GM21723 (cell line): ENCODE measurements at regions not wholly inside any gene's neighbourhood (a gene's known extent, or its start where the extent isn't known, plus 50 kb on each side); places are given as distances from the start of the nearest gene placed in this dataset.

Experiments used
- ATAC-seq: cut with Tn5 transposase; IDR thresholded peaks from one replicate; pipeline ENCODE4 v1.9.1; 2021; ENCODE audit warnings: mild to moderate bottlenecking, moderate library complexity; ENCODE audit not compliant: unreplicated experiment

DNA sequence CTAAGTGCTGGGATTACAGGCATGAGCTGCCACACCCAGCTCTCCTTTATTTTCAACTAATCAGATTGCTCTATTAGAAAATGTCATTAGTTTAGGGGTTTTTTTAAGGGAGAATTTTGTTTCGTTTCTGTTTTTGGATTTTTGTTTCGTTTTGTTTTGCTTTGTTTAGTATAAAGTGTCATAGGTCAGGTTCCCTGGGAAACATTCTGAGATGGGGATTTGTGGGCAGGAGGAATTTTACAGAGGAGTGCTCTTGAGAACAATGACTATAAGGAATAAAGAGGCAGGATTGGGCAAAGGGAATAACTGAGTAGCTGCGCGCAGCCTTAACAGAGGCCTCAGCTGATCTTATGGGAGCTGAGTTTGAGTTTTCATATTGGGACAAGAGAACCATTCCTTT is 86.8 kb upstream of the NR2F2 start:
- no peak for ATAC-seq

DNA sequence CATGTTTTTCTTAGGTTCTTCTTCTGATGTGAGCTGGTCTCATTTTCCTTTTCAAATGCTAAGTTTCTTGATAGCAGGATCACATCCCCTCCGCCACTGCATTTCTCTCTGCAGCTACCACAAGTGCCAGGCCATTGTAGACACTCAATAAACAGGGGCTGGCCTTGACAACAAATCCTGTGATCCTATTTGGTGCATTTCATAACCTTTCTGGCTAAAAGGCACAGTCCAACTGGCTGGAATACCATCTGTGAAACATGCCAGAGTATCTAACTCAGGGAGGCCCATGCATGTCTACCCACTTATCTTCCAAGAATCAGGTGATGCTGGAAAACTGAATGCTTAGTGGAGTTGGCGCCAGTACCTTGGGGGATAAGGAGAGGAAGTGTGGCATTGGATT is 85.2 kb upstream of the NR2F2 start:
- no peak for ATAC-seq

GRCh38 chr15:96246057-96246456 is 84.4 kb upstream of the NR2F2 start:
- no peak for ATAC-seq

- no peak for ATAC-seq
Measured at GRCh38 chr15:96247621-96248305, 82.7 kb upstream of the NR2F2 start.

DNA sequence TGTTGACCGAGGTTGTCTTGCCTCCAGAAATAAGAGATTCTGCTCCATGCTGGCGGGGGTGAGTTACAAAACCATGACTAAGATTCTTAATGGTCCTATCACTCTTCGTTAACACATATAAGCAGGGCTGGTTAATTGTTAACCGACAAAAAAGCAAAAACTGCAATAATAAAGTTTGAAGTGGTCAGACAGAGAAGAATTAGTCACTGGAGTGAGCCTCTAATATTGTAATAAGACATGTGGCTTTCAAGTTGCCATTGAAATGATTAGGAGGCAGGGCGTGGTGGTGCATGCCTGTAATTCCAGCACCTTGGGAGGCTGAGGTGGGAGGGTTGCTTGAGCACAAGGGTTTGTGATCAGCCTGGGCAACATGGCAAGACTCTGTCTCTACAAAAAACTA is 78.4 kb upstream of the NR2F2 start:
- no peak for ATAC-seq

- no peak for ATAC-seq
Measured at GRCh38 chr15:96253006-96253747, 77.3 kb upstream of the NR2F2 start.

- ATAC-seq, result no peak
Measured at GRCh38 chr15:96254173-96254572, 76.3 kb upstream of the NR2F2 start.

GRCh38 chr15:96255599-96255998 is 74.9 kb upstream of the NR2F2 start:
- no peak for ATAC-seq

DNA sequence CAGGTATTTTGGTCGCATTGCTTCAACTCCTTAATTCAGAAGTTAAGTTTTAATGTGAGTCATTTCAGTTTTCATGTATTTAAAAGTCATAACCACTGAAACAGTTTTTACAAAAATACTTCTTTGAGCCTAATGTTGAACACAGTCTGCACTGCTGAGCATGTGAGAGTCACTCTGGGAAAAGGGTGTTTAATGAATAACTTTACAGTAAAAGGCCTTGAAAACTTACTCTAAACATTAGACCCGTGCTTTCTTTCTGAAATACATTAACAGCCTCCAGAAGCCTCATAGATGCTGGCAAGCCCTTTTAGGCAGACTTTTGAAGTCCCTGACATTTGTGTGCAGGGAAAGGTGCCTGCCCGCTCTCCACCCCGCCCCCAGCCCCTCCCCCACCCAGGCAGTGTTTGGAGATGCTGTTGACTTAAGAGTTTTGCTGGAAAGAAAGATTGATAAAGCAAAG is 68.9 kb upstream of the NR2F2 start:
- ATAC-seq, result peak; percentile 83

DNA sequence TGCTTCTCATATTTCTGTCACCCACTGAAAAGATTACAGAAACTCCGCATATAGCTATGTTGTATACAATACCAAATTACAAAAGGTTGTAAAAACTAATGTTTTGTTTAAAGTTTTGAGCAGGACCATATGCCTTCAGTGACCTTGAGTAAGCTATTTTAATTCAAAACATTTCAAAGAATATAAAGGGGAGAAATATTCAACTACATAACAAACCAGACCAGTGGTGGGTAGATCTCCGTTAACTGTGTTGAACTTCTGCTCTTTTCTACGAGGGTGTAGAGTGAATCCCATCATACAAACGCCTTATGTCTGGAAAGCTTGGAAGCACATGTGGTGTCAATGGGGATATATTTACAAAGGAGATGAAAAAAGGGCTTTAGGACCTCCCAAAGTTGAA is 68.4 kb upstream of the NR2F2 start:
- ATAC-seq, result no peak

GRCh38 chr15:96262549-96263489 is 67.7 kb upstream of the NR2F2 start:
- ATAC-seq, result no peak

DNA sequence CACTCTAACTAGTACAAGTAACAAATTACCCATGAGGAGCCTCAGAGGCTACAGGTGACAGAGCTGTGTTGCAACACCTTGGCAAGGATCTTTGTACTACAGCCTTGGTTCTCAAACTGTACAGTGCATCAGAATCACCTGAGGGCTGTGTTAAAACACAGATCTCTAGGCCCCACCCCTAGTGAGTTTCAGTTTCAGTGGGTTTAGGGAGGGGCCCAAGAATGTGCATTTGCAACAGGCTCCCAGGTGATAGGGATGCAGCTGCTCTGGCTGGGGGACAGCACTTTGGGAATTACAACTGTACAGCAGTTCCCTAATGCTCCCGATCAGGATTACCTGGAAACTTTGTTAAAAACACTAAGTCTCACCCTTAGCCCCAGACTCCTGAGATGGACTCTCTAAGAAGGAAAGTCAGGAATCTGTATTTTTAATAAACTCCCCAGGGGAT is 66.1 kb upstream of the NR2F2 start:
- ATAC-seq, result no peak

DNA sequence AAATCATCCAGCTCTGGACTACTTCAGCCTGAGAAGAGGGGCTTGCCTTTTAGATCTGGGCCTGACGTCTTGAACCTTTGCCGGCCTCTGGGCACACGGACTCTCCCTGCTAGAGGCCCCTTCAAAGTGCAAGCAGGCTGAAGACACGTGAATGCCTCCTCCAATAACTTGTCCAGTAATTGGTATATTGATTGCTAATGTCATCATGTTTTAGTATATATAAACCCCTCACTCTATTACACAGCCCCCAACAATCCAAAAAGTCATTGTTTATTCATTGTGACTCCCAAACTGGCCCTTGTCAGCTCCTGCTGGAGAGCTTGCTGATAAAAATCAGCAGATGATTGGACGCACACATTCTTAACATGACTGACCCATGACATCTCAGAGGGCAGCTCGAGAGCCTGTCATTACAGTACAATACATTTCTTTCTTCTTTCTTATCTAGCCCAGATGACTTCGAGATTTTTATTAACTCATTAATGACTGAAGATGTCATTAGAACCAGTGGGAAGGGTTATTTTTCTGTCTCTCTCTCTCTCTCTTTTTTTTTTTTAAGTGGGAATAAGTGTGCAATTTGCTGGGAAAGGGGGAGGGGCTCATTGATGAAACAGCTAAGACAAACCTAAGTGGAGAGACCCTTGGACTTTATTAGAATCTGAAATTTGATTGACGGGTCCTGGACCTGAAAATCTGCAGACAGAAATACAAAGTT is 65.5 kb upstream of the NR2F2 start:
- no peak for ATAC-seq

GRCh38 chr15:96266456-96266855 is 64.0 kb upstream of the NR2F2 start:
- ATAC-seq, result no peak

- no peak for ATAC-seq
Measured at GRCh38 chr15:96267463-96267862, 63.0 kb upstream of the NR2F2 start.

- ATAC-seq, result no peak
Measured at GRCh38 chr15:96268442-96269204, 61.9 kb upstream of the NR2F2 start.

GRCh38 chr15:96270581-96271172 is 59.8 kb upstream of the NR2F2 start:
- no peak for ATAC-seq

DNA sequence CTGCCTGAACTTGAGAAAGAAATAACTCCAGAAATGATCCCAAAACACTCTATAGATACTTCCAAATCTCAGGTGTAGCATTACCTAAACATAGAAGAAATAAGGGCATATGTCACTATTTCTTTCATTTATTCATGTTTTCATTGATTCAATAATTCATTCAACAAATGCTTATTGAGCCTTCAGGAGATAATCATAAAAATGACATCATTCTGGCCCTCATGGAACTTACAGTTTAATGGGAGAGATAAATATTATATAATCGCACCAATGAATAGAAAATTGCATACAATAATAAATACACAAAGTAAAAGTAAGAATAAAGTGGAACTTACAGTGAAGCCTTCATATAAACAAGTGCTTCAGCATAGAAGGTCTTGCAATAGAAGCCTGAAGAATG is 58.1 kb upstream of the NR2F2 start:
- no peak for ATAC-seq

DNA sequence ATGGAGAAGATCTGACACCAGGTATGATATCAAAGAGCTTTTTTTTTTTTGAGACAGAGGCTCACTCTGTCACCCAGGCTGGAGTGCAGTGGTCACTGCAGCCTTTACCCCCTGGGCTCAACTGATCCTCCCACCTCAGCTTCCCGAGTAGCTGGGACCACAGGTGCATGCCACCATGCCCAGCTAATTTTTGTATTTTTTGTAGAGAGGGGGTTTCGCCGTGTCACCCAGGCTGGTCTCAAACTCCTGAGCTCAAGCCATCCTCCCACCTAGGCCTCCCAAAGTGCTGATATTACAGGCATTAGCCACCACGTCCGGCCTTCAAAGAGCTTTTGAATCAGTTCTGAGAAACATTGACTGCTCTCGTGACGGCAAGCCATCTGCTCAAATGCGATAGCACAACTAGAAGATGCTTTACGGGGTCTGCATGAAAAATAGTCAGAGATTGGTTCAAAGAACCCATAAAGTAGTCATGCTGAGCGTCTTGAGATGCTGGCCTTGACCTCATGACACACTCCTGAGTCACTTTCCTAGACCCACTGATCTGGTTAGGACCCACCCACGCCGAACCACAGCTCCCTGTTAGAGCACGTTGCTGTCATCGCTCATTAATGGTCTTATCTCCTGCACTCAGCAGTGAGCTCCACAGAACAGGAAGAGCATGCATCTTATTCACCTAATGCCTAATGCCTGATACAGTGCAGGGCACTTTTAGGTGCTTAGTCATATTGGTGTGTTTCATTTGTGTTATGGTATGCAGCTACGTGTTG is 57.0 kb upstream of the NR2F2 start:
- no peak for ATAC-seq
